SU-DHL-6 (cell line): ENCODE measurements at regions not wholly inside any gene's neighbourhood (a gene's known extent, or its start where the extent isn't known, plus 50 kb on each side); places are given as distances from the start of the nearest gene placed in this dataset.

Experiments used
- H2AFZ ChIP-seq: fragments of 200-600 bp; sonication (generic); 2 replicates; pipeline ENCODE4 v1.6.1; 2014; ENCODE audit warnings: low read depth, mild to moderate bottlenecking, moderate library complexity, mixed read lengths, antibody characterized with exemption, low read length; ENCODE audit not compliant: severe bottlenecking
- H3F3A ChIP-seq: fragments of 200-600 bp; shearing (Covaris generic); 2 replicates; pipeline ENCODE4 v1.6.0; 2016; ENCODE audit warnings: antibody characterized with exemption, mild to moderate bottlenecking; ENCODE audit not compliant: insufficient read depth
- H3K27ac ChIP-seq: fragments of 200-600 bp; sonication (generic); 2 replicates; pipeline ENCODE4 v1.5.1; 2016; ENCODE audit warnings: low read depth, mild to moderate bottlenecking, low read length, moderate library complexity, mixed read lengths
- H3K27me3 ChIP-seq: fragments of 200-600 bp; sonication (generic), shearing (Covaris generic); 2 replicates; pipeline ENCODE4 v1.6.0; 2014; ENCODE audit warnings: mild to moderate bottlenecking, low read length
- H3K36me3 ChIP-seq: fragments of 200-600 bp; sonication (generic); 2 replicates; pipeline ENCODE4 v1.6.1; 2014; ENCODE audit warnings: mild to moderate bottlenecking, low read length, mixed read lengths
- H3K4me2 ChIP-seq: fragments of 300-600, 200-600 bp; shearing (Covaris generic), sonication (generic); 2 replicates; pipeline ENCODE4 v1.6.0; 2014; ENCODE audit warnings: low read length, low read depth, mild to moderate bottlenecking; ENCODE audit not compliant: poor library complexity, severe bottlenecking
- H3K4me3 ChIP-seq: fragments of 200-600 bp; sonication (generic); 2 replicates; pipeline ENCODE4 v1.5.1; 2014; ENCODE audit warnings: antibody characterized with exemption, low read length, mild to moderate bottlenecking, mixed read lengths; ENCODE audit not compliant: insufficient read depth, poor library complexity, severe bottlenecking
- H3K79me2 ChIP-seq: fragments of 200-600 bp; sonication (generic); 2 replicates; pipeline ENCODE4 v1.6.1; 2014; ENCODE audit warnings: mild to moderate bottlenecking, low read length, moderate library complexity; ENCODE audit not compliant: insufficient read depth
- H3K9ac ChIP-seq: fragments of 200-600 bp; sonication (generic); 2 replicates; pipeline ENCODE4 v1.7.0; 2014; ENCODE audit warnings: mild to moderate bottlenecking, low read length
- H3K9me2 ChIP-seq: fragments of 200-600 bp; sonication (generic); replicated peaks from 2 replicates; pipeline ENCODE4 v1.6.1; 2014; ENCODE audit warnings: low read length; ENCODE audit not compliant: insufficient read depth
- H3K9me3 ChIP-seq: fragments of 200-600 bp; sonication (generic); 2 replicates; pipeline ENCODE4 v1.6.1; 2014; ENCODE audit warnings: low read length, mixed read lengths; ENCODE audit not compliant: insufficient read depth
- H4K20me1 ChIP-seq: fragments of 200-600 bp; sonication (generic); 2 replicates; pipeline ENCODE4 v1.6.1; 2014; ENCODE audit warnings: low read depth, mild to moderate bottlenecking, antibody characterized with exemption, low read length, moderate library complexity, mixed read lengths
- EZH2phosphoT487 ChIP-seq: fragments of 200-600 bp; sonication (generic), shearing (Covaris generic); conservative IDR thresholded peaks from 2 replicates; pipeline ENCODE4 v1.6.1; 2018; ENCODE audit warnings: mild to moderate bottlenecking, antibody characterized with exemption, low read length, moderate library complexity, mixed read lengths
- TF ChIP-seq, protein P1 (sequence below): fragments of 200-600 bp; sonication (generic); IDR thresholded peaks from one replicate; pipeline ENCODE4 v1.5.1; 2017; ENCODE audit warnings: antibody characterized with exemption, mild to moderate bottlenecking, low read length, moderate library complexity; ENCODE audit not compliant: insufficient read depth, poor library complexity, severe bottlenecking

- no peaks in the 10 kb centered on the region for H3K9me3 ChIP-seq
- no peaks in the 10 kb centered on the region for H4K20me1 ChIP-seq
- H3K27ac ChIP-seq: no peak overlapping the region
- no peaks in the 10 kb centered on the region for H3K27me3 ChIP-seq
- H3K4me2 ChIP-seq: no peak overlapping the region
- TF ChIP-seq, protein P1, sequence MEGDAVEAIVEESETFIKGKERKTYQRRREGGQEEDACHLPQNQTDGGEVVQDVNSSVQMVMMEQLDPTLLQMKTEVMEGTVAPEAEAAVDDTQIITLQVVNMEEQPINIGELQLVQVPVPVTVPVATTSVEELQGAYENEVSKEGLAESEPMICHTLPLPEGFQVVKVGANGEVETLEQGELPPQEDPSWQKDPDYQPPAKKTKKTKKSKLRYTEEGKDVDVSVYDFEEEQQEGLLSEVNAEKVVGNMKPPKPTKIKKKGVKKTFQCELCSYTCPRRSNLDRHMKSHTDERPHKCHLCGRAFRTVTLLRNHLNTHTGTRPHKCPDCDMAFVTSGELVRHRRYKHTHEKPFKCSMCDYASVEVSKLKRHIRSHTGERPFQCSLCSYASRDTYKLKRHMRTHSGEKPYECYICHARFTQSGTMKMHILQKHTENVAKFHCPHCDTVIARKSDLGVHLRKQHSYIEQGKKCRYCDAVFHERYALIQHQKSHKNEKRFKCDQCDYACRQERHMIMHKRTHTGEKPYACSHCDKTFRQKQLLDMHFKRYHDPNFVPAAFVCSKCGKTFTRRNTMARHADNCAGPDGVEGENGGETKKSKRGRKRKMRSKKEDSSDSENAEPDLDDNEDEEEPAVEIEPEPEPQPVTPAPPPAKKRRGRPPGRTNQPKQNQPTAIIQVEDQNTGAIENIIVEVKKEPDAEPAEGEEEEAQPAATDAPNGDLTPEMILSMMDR: no peak
- TF ChIP-seq EZH2phosphoT487: no peak
- H3K9me2 ChIP-seq: no peaks in the 10 kb centered on the region
- no peak overlapping the region for H2AFZ ChIP-seq
- no peak overlapping the region for H3K4me3 ChIP-seq
- H3K36me3 ChIP-seq: no peaks in the 10 kb centered on the region
- H3F3A ChIP-seq: no peaks in the 10 kb centered on the region
- H3K79me2 ChIP-seq: no peaks in the 10 kb centered on the region
- H3K9ac ChIP-seq: no peak overlapping the region
Measured at GRCh38 chr1:83673312-83673711, 325.6 kb downstream of the TTLL7 start.

DNA sequence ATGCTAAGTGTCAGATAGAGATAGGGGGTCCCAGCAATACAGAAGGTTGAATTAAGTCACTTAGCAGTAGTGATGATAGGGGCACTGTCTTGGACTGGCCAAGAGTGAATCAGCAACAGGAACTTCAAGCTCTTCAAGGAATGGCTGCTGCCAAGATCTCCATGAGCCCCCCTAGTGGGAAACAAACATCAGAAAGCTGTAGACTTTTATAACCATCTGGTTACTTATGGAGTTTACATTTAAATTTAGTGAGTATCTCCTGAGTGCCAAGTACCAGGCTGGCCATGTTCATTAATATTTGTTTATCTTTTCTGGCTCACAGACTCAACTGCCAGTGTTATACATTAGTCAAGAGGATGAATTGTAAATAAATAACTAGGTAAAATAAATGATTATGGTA is 327.3 kb downstream of the TTLL7 start:
- no peaks in the 10 kb centered on the region for H3K79me2 ChIP-seq
- TF ChIP-seq, protein P1: no peak
- no peak for TF ChIP-seq EZH2phosphoT487
- H3K36me3 ChIP-seq: no peaks in the 10 kb centered on the region
- no peak overlapping the region for H2AFZ ChIP-seq
- no peaks in the 10 kb centered on the region for H3K9me2 ChIP-seq
- no peak overlapping the region for H3K4me2 ChIP-seq
- no peak overlapping the region for H3K27ac ChIP-seq
- H4K20me1 ChIP-seq: no peaks in the 10 kb centered on the region
- no peak overlapping the region for H3K4me3 ChIP-seq
- no peaks in the 10 kb centered on the region for H3K27me3 ChIP-seq
- no peaks in the 10 kb centered on the region for H3F3A ChIP-seq
- H3K9ac ChIP-seq: no peak overlapping the region
- H3K9me3 ChIP-seq: no peaks in the 10 kb centered on the region

GRCh38 chr1:83670909-83671565 is 327.9 kb downstream of the TTLL7 start:
- Histone ChIP-seq H3K27me3 (no peaks in the 10 kb centered on the region), H3K4me2 (no peak overlapping the region), H3K4me3 (no peak overlapping the region), H3K79me2 (no peaks in the 10 kb centered on the region), H3K9ac (no peak overlapping the region), H3K36me3 (no peaks in the 10 kb centered on the region), H2AFZ (no peak overlapping the region), H4K20me1 (no peaks in the 10 kb centered on the region), H3F3A (no peaks in the 10 kb centered on the region), H3K9me2 (no peaks in the 10 kb centered on the region), H3K9me3 (no peaks in the 10 kb centered on the region), H3K27ac (no peak overlapping the region)
- TF ChIP-seq EZH2phosphoT487: no peak
- TF ChIP-seq, protein P1: no peak
